ENCODE measurements at regions not wholly inside any gene's neighbourhood (a gene's known extent, or its start where the extent isn't known, plus 50 kb on each side); places are given as distances from the start of the nearest gene placed in this dataset.
"Not testable (repeated sequence)": the region's sequence is repeated elsewhere in the genome, so short reads cannot be mapped to it uniquely, and the experiment has no call there.

GRCh38 chr6:1474205-1474604 is 84.8 kb downstream of the FOXF2 start:
- Mint-ChIP-seq H3K36me3 (no peaks in the 10 kb centered on the region), H3K27me3 (peaks cover 3% of the 10 kb centered on the region), H3K4me1 (peaks cover 4% of the 10 kb centered on the region), H3K9me3 (peaks cover 3% of the 10 kb centered on the region), H3K27ac (no peak overlapping the region), H3K4me3 (no peak overlapping the region)
- ATAC-seq (ENCODE audit: low read depth) (no peak), DNase-seq (no peak)
- POLR2A ChIA-PET: no interaction called here

GRCh38 chr6:1475174-1475573 is 85.8 kb downstream of the FOXF2 start:
- Mint-ChIP-seq H3K27ac (no peak overlapping the region), H3K4me1 (peaks cover 4% of the 10 kb centered on the region), H3K4me3 (no peak overlapping the region), H3K9me3 (peaks cover 3% of the 10 kb centered on the region), H3K36me3 (no peaks in the 10 kb centered on the region), H3K27me3 (peaks cover 4% of the 10 kb centered on the region)
- DNase-seq (no peak), ATAC-seq (ENCODE audit: low read depth) (no peak)
- POLR2A ChIA-PET: no interaction called here

GRCh38 chr6:1477432-1478090 is 88.2 kb downstream of the FOXF2 start:
- H3K4me3 Mint-ChIP-seq: no peak overlapping the region
- peaks cover 6% of the 10 kb centered on the region for H3K27me3 Mint-ChIP-seq
- DNase-seq: no peak
- H3K27ac Mint-ChIP-seq: no peak overlapping the region
- H3K9me3 Mint-ChIP-seq: peaks cover 3% of the 10 kb centered on the region
- POLR2A ChIA-PET: no interaction called here
- no peaks in the 10 kb centered on the region for H3K36me3 Mint-ChIP-seq
- ATAC-seq (ENCODE audit: low read depth): no peak
- peaks cover 1% of the 10 kb centered on the region for H3K4me1 Mint-ChIP-seq

- ATAC-seq (ENCODE audit: low read depth): not testable (repeated sequence)
These were observed 88.9 kb downstream of the FOXF2 start for GRCh38 chr6:1478163-1478826.

GRCh38 chr6:1479095-1479494 is 89.7 kb downstream of the FOXF2 start:
- peaks cover 3% of the 10 kb centered on the region for H3K9me3 Mint-ChIP-seq
- H3K27me3 Mint-ChIP-seq: peaks cover 6% of the 10 kb centered on the region
- no peaks in the 10 kb centered on the region for H3K4me1 Mint-ChIP-seq
- H3K27ac Mint-ChIP-seq: no peak overlapping the region
- ATAC-seq (ENCODE audit: low read depth) (no peak), DNase-seq (no peak)
- H3K4me3 Mint-ChIP-seq: no peak overlapping the region
- H3K36me3 Mint-ChIP-seq: no peaks in the 10 kb centered on the region
- POLR2A ChIA-PET: no interaction called here

More at GRCh38 chr6:1478163-1478826, 88.9 kb downstream of the FOXF2 start:
- POLR2A ChIA-PET, H3K27ac Mint-ChIP-seq, H3K4me1 Mint-ChIP-seq, H3K27me3 Mint-ChIP-seq, H3K4me3 Mint-ChIP-seq, H3K9me3 Mint-ChIP-seq, H3K36me3 Mint-ChIP-seq, DNase-seq: not testable (repeated sequence)

DNA sequence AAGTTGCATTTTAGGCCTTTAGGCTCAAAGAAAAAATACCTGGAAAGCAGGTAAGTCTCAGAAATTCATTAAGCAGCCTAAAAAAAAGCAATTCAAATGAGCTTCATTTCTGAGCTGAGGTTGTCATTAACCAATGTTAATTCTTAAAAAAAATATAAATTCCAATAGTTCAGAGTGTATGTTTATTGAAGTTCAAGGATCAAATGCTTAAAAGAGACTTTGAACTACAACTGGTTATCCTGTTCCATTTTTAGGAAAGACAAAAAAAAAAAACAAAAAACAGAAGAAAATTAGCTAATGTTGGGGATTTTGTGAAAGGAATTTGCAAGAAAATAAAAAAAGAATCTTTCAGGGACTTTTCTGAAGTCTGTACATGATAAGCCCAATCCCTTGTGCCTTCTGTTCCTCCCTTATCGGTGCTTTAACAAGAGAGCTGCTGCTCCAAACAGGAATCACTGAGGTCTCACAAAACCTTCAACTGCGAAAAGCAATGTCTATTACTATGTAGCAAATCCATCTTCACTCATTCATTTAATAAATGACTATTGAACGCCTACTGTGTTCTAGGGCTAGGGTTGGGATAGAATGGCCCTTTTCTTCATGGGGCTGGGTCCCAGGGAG is 90.3 kb downstream of the FOXF2 start:
- DNase-seq (no peak), ATAC-seq (ENCODE audit: low read depth) (no peak)
- no peak overlapping the region for H3K27ac Mint-ChIP-seq
- no peaks in the 10 kb centered on the region for H3K4me1 Mint-ChIP-seq
- peaks cover 5% of the 10 kb centered on the region for H3K27me3 Mint-ChIP-seq
- H3K36me3 Mint-ChIP-seq: no peaks in the 10 kb centered on the region
- no peak overlapping the region for H3K4me3 Mint-ChIP-seq
- POLR2A ChIA-PET: no interaction called here
- H3K9me3 Mint-ChIP-seq: peaks cover 3% of the 10 kb centered on the region

GRCh38 chr6:1481286-1481685 is 91.9 kb downstream of the FOXF2 start:
- ATAC-seq (ENCODE audit: low read depth) (no peak), DNase-seq (no peak)
- Mint-ChIP-seq H3K9me3 (peaks cover 3% of the 10 kb centered on the region), H3K27ac (no peak overlapping the region), H3K27me3 (peaks cover 6% of the 10 kb centered on the region), H3K4me3 (no peak overlapping the region), H3K4me1 (no peaks in the 10 kb centered on the region), H3K36me3 (no peaks in the 10 kb centered on the region)
- POLR2A ChIA-PET: no interaction called here

- POLR2A ChIA-PET: no interaction called here
These were observed 93.2 kb downstream of the FOXF2 start for GRCh38 chr6:1482381-1483166.

DNA sequence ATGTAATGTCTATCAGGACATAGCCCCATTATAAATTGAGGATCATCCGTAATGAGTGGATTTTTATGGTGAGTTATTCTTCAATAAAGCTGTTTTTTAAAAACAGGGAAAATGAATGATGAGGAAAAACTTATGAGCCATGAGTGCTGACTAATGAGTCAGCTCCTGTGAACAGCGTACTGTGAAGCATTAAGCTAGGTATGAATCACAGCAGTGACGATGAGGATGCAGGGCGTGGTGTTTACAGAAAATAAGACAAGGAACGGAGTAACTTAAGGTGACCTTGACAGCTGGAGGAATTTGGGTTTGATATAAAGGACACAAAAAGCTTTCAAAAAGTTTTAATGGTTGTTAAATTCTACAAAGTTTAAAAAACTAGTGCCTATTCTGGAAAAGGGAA is 96.3 kb downstream of the FOXF2 start:
- ATAC-seq (ENCODE audit: low read depth): no peak
- Mint-ChIP-seq H3K4me3 (no peak overlapping the region), H3K4me1 (no peaks in the 10 kb centered on the region), H3K27ac (no peak overlapping the region), H3K9me3 (no peaks in the 10 kb centered on the region), H3K36me3 (no peaks in the 10 kb centered on the region), H3K27me3 (peaks cover 3% of the 10 kb centered on the region)
- DNase-seq: no peak
- POLR2A ChIA-PET: no interaction called here

More at GRCh38 chr6:1482381-1483166, 93.2 kb downstream of the FOXF2 start:
- H3K27ac Mint-ChIP-seq: no peak overlapping the region
- no peak for ATAC-seq (ENCODE audit: low read depth)
- H3K36me3 Mint-ChIP-seq: no peaks in the 10 kb centered on the region
- H3K9me3 Mint-ChIP-seq: peaks cover 3% of the 10 kb centered on the region
- peaks cover 6% of the 10 kb centered on the region for H3K27me3 Mint-ChIP-seq
- no peaks in the 10 kb centered on the region for H3K4me1 Mint-ChIP-seq
- H3K4me3 Mint-ChIP-seq: no peak overlapping the region
- no peak for DNase-seq

DNA sequence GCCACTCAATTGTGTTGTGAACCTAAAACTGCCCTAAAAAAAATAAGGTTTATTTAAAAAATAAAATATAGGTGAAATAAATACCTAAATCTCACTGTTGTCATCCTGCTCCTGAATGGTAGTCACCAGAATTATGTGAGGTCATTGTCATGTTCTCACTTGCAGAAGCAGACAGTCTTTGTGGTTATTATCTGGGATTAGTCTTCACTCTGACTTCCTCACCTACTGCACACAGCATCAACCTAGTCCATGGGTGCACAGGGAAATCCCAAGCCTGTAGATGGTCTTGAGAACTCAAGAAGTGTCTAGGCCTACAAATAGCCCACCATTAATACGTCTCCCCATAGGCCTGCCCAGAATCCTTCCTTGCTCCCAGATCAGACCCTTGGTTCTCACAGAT is 97.0 kb downstream of the FOXF2 start:
- peaks cover 3% of the 10 kb centered on the region for H3K27me3 Mint-ChIP-seq
- DNase-seq (no peak), ATAC-seq (ENCODE audit: low read depth) (no peak)
- no peak overlapping the region for H3K27ac Mint-ChIP-seq
- H3K9me3 Mint-ChIP-seq: no peaks in the 10 kb centered on the region
- H3K4me1 Mint-ChIP-seq: no peaks in the 10 kb centered on the region
- H3K36me3 Mint-ChIP-seq: no peaks in the 10 kb centered on the region
- H3K4me3 Mint-ChIP-seq: no peak overlapping the region
- POLR2A ChIA-PET: no interaction called here

DNA sequence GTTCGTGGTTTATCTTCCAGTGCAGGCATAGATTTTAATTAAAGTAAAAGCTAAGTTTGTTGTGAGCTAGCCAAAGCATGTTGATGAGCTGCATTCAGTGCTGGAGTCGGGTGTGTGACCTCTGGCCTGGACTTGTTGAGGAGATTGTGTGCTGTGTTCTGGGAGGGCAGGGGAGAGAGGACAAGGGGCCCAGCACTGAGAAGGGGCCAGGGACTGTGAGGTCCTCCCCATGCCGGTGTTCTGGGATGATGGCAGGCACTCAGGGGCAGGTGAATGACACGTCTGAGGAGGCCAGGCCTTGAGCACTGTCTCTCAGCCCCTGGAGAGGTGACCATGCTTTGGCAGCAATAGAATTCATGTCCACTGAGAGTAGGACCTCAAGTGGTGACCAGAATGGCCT is 97.9 kb downstream of the FOXF2 start:
- DNase-seq: no peak
- H3K4me1 Mint-ChIP-seq: no peaks in the 10 kb centered on the region
- no peaks in the 10 kb centered on the region for H3K36me3 Mint-ChIP-seq
- no peak for ATAC-seq (ENCODE audit: low read depth)
- H3K9me3 Mint-ChIP-seq: no peaks in the 10 kb centered on the region
- POLR2A ChIA-PET: no interaction called here
- H3K27me3 Mint-ChIP-seq: peaks cover 3% of the 10 kb centered on the region
- H3K27ac Mint-ChIP-seq: no peak overlapping the region
- H3K4me3 Mint-ChIP-seq: no peak overlapping the region

GRCh38 chr6:1491025-1491424 is 101.6 kb downstream of the FOXF2 start:
- ATAC-seq (ENCODE audit: low read depth): no peak
- POLR2A ChIA-PET: no interaction called here

DNA sequence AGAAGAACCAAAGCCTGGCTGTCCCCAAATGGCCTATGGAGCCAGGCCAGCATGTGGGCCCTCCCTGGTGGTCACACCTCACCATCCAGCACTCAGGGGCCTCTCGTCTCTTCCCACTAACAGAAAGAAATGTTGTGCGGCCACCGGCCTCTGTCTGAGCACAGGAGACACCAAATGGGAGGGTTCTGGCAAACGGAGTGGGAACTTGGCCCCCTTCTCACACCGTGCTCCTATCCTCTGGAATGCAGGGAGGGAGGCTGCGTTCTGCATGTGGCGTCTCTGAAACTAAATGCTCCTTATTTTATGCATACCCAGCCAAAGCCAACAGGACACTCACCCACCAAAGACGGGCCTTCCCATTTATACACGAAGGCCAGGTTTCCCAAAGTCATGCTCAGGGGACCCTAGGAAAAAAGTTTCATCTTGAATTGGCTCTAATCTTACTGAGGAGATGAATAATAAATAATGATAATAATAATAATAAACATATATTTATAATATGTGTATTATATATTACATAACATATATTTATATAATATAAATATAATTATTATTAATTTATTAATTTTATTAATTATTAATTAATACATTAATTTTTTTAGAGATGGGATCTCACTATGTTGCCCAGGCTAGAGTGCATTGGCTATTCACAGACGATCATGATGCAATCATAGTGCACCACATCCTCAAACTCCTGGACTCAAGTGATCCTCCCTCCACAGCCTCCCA is 102.4 kb downstream of the FOXF2 start:
- Mint-ChIP-seq H3K27ac (no peak overlapping the region), H3K27me3 (no peaks in the 10 kb centered on the region), H3K4me1 (no peaks in the 10 kb centered on the region), H3K4me3 (no peak overlapping the region), H3K9me3 (peaks cover 2% of the 10 kb centered on the region), H3K36me3 (no peaks in the 10 kb centered on the region)
- ATAC-seq (ENCODE audit: low read depth): no peak
- POLR2A ChIA-PET: no interaction called here
- no peak for DNase-seq

More at GRCh38 chr6:1491025-1491424, 101.6 kb downstream of the FOXF2 start:
- no peak for DNase-seq
- Mint-ChIP-seq H3K4me3 (no peak overlapping the region), H3K36me3 (no peaks in the 10 kb centered on the region), H3K4me1 (no peaks in the 10 kb centered on the region), H3K27me3 (no peaks in the 10 kb centered on the region), H3K9me3 (no peaks in the 10 kb centered on the region), H3K27ac (no peak overlapping the region)
